K562 (cell line): ENCODE measurements at regions not wholly inside any gene's neighbourhood (a gene's known extent, or its start where the extent isn't known, plus 50 kb on each side); places are given as distances from the start of the nearest gene placed in this dataset.

Source experiments
- CBX5 ChIP-seq: IDR thresholded peaks from 2 replicates; pipeline ENCODE4 v1.6.1; 2014; ENCODE audit warnings: low read depth, borderline replicate concordance
- CTCF ChIP-seq, 3 experiments: IDR thresholded peaks in 2 of 3; conservative IDR thresholded peaks in 1 of 3; 2 replicates each; pipeline ENCODE4 v1.5.1; 2011 to 2012; ENCODE audit warnings: low read length in 3 of 3, mild to moderate bottlenecking in 3 of 3, control low read depth in 2 of 3, improper control_type of control experiment in 1 of 3, inconsistent platforms in 1 of 3, low read depth in 1 of 3, mixed read lengths in 1 of 3, moderate library complexity in 1 of 3; ENCODE audit not compliant: insufficient read depth in 2 of 3
- EP300 ChIP-seq: IDR thresholded peaks from 2 replicates; pipeline ENCODE4 v1.6.1; 2012; ENCODE audit warnings: low read length, improper control_type of control experiment
- KDM5B ChIP-seq: fragments of 200-600 bp; sonication (generic); IDR thresholded peaks from 2 replicates; pipeline ENCODE4 v1.6.1; 2012; ENCODE audit warnings: low read depth, mild to moderate bottlenecking, moderate library complexity, low read length, control low read depth, inconsistent platforms; ENCODE audit not compliant: insufficient replicate concordance
- NR2C1 ChIP-seq, 2 experiments: fragments of 450-650 bp; IDR thresholded peaks; 2 replicates each; pipeline ENCODE4 v1.6.1; 2017; ENCODE audit warnings: mild to moderate bottlenecking in 2 of 2, antibody characterized with exemption in 1 of 2, inconsistent platforms in 1 of 2, missing compliant biosample characterization in 1 of 2, missing genetic modification characterization in 1 of 2
- PRDM10 ChIP-seq: fragments of 450-650 bp; IDR thresholded peaks from 2 replicates; pipeline ENCODE4 v1.6.1; 2018; ENCODE audit not compliant: partially characterized antibody
- TBL1XR1 ChIP-seq, 2 experiments: IDR thresholded peaks; 2 replicates each; pipeline ENCODE4 v1.6.1; 2012; ENCODE audit warnings: improper control_type of control experiment in 2 of 2, low read length in 2 of 2, mild to moderate bottlenecking in 1 of 2
- ZNF408 ChIP-seq: fragments of 250-450 bp; sonication (Bioruptor Pico); IDR thresholded peaks from 2 replicates; pipeline ENCODE4 v1.4.0; 2020; ENCODE audit warnings: low read depth, mild to moderate bottlenecking, moderate library complexity

GRCh38 chrX:117094149-117094548 is 631.4 kb upstream of the CT83 start:
- no peak for TF ChIP-seq TBL1XR1 (IDR thresholded peaks at IDR 0.05; ENCODE audit: low read length in 2 of 2)
- TF ChIP-seq NR2C1 (IDR thresholded peaks at IDR 0.05) = no peak
- no peak for TF ChIP-seq NR2C1 (tag; IDR thresholded peaks at IDR 0.05)
- TF ChIP-seq CTCF (IDR thresholded peaks at IDR 0.05 in 2 of 3, conservative IDR thresholded peaks at IDR 0.05 in 1 of 3; ENCODE audit: insufficient read depth in 2 of 3, low read depth in 1 of 3, low read length in 3 of 3) = no peak
- TF ChIP-seq ZNF408 (CRISPR knock-in tag) = no peak
- no peak for TF ChIP-seq CBX5
- TF ChIP-seq PRDM10 = no peak
- TF ChIP-seq KDM5B = no peak
- no peak for TF ChIP-seq EP300
